GM23338 (cell line): ENCODE measurements at regions not wholly inside any gene's neighbourhood (a gene's known extent, or its start where the extent isn't known, plus 50 kb on each side); places are given as distances from the start of the nearest gene placed in this dataset.

ENCODE experiments used
- ATAC-seq: fragments of 200-7000 bp; cut with Tn5 transposase; 3 replicates; pipeline ENCODE4 v1.9.1; 2020
- DNase-seq: peaks from one replicate; pipeline ENCODE4 v3.0.0-alpha.2; 2015; ENCODE audit warnings: low spot score
- H2AFZ ChIP-seq: fragments of 200-600 bp; sonication (generic); 2 replicates; pipeline ENCODE4 v1.8.0; 2016; ENCODE audit warnings: antibody characterized with exemption, mild to moderate bottlenecking, moderate library complexity
- H3F3A ChIP-seq: fragments of 200-600 bp; sonication (generic); replicated peaks from 2 replicates; pipeline ENCODE4 v1.8.0; 2017; ENCODE audit warnings: antibody characterized with exemption, mixed run types, low read depth
- H3K27ac ChIP-seq: fragments of 200-600 bp; sonication (generic); 2 replicates; pipeline ENCODE4 v1.6.1; 2016; ENCODE audit warnings: low read depth
- H3K27me3 ChIP-seq: fragments of 200-600 bp; sonication (generic); 2 replicates; pipeline ENCODE4 v1.8.0; 2016; ENCODE audit warnings: mild to moderate bottlenecking, mixed run types, moderate library complexity; ENCODE audit not compliant: insufficient read depth
- H3K36me3 ChIP-seq: fragments of 200-600 bp; sonication (generic); 2 replicates; pipeline ENCODE4 v1.8.0; 2016; ENCODE audit warnings: mild to moderate bottlenecking; ENCODE audit not compliant: insufficient read depth
- H3K4me1 ChIP-seq: fragments of 200-600 bp; sonication (generic); 2 replicates; pipeline ENCODE4 v1.8.0; 2016; ENCODE audit warnings: mild to moderate bottlenecking, moderate library complexity; ENCODE audit not compliant: insufficient read depth
- H3K4me2 ChIP-seq: fragments of 200-600 bp; sonication (generic); 2 replicates; pipeline ENCODE4 v1.7.1; 2017; ENCODE audit warnings: mixed run types
- H3K4me3 ChIP-seq: fragments of 200-600 bp; sonication (generic); 2 replicates; pipeline ENCODE4 v1.6.1; 2016; ENCODE audit warnings: mixed run types
- H3K79me2 ChIP-seq: fragments of 200-600 bp; sonication (generic); replicated peaks from 2 replicates; pipeline ENCODE4 v1.8.0; 2017; ENCODE audit warnings: mild to moderate bottlenecking; ENCODE audit not compliant: insufficient read depth
- H3K9me2 ChIP-seq: fragments of 200-600 bp; sonication (generic); 2 replicates; pipeline ENCODE4 v1.8.0; 2017; ENCODE audit not compliant: insufficient read depth
- H4K20me1 ChIP-seq: fragments of 200-600 bp; sonication (generic); replicated peaks from 2 replicates; pipeline ENCODE4 v1.8.0; 2017; ENCODE audit warnings: mild to moderate bottlenecking; ENCODE audit not compliant: insufficient read depth
- H3K27ac Mint-ChIP-seq: 2 replicates; pipeline ENCODE4 v1.8.0; 2020; ENCODE audit warnings: inconsistent platforms, mild to moderate bottlenecking, moderate library complexity, mixed read lengths
- H3K27me3 Mint-ChIP-seq: 3 replicates; pipeline ENCODE4 v1.8.0; 2022; ENCODE audit warnings: low read depth, mild to moderate bottlenecking, moderate library complexity, mixed read lengths, inconsistent platforms; ENCODE audit not compliant: insufficient read depth, poor library complexity
- H3K36me3 Mint-ChIP-seq: 3 replicates; pipeline ENCODE4 v1.8.0; 2021; ENCODE audit warnings: low read depth, mild to moderate bottlenecking, inconsistent platforms, moderate library complexity, mixed read lengths
- H3K4me1 Mint-ChIP-seq: 3 replicates; pipeline ENCODE4 v1.8.0; 2020; ENCODE audit warnings: mild to moderate bottlenecking, inconsistent platforms, mixed read lengths
- H3K4me3 Mint-ChIP-seq: 3 replicates; pipeline ENCODE4 v1.8.0; 2021; ENCODE audit warnings: moderate library complexity, mild to moderate bottlenecking, inconsistent platforms, mixed read lengths
- H3K9me3 Mint-ChIP-seq: 3 replicates; pipeline ENCODE4 v1.8.0; 2020; ENCODE audit warnings: moderate library complexity, mild to moderate bottlenecking, inconsistent platforms, mixed read lengths
- CREB1 ChIP-seq: fragments of 250-450 bp; sonication (Bioruptor Pico); IDR thresholded peaks from 2 replicates; pipeline ENCODE4 v1.5.0; 2020; ENCODE audit warnings: low read depth, mild to moderate bottlenecking, moderate library complexity
- EZH2 ChIP-seq: fragments of 200-600 bp; sonication (generic); IDR thresholded peaks from one replicate; pipeline ENCODE4 v1.8.0; 2017; ENCODE audit warnings: antibody characterized with exemption, mild to moderate bottlenecking, low read depth; ENCODE audit not compliant: unreplicated experiment
- EZH2phosphoT487 ChIP-seq: fragments of 200-600 bp; sonication (generic); IDR thresholded peaks from one replicate; pipeline ENCODE4 v1.8.1; 2018; ENCODE audit warnings: antibody characterized with exemption; ENCODE audit not compliant: unreplicated experiment
- JUNB ChIP-seq: IDR thresholded peaks from one replicate; pipeline ENCODE4 v1.6.1; 2016; ENCODE audit warnings: antibody characterized with exemption; ENCODE audit not compliant: unreplicated experiment
- NANOG ChIP-seq: IDR thresholded peaks from 2 replicates; pipeline ENCODE4 v1.6.1; 2016; ENCODE audit warnings: antibody characterized with exemption, borderline replicate concordance
- POLR2AphosphoS5 ChIP-seq: IDR thresholded peaks from 2 replicates; pipeline ENCODE4 v1.6.1; 2016; ENCODE audit warnings: antibody characterized with exemption, low read depth
- STAT1 ChIP-seq: IDR thresholded peaks from one replicate; pipeline ENCODE4 v1.6.1; 2016; ENCODE audit warnings: antibody characterized with exemption; ENCODE audit not compliant: unreplicated experiment
- ZNF114 ChIP-seq: fragments of 250-450 bp; sonication (Bioruptor Pico); IDR thresholded peaks from 2 replicates; pipeline ENCODE4 v1.5.0; 2020; ENCODE audit warnings: mild to moderate bottlenecking, moderate library complexity
- ZNF331 ChIP-seq: fragments of 250-450 bp; sonication (Bioruptor Pico); IDR thresholded peaks from 2 replicates; pipeline ENCODE4 v1.5.0; 2020; ENCODE audit warnings: low read depth, mild to moderate bottlenecking, moderate library complexity
- TF ChIP-seq, protein P1 (sequence below), 2 experiments: fragments of 200-600 bp in 1 of 2; sonication (generic) in 1 of 2; conservative IDR thresholded peaks; 2 replicates each; pipeline versions ENCODE4 v1.5.1 to v1.6.1; 2016 to 2017; ENCODE audit warnings: antibody characterized with exemption in 2 of 2, low read depth in 2 of 2, mild to moderate bottlenecking in 2 of 2, moderate library complexity in 1 of 2
- TF ChIP-seq, protein P2 (sequence below): IDR thresholded peaks from 2 replicates; pipeline ENCODE4 v1.6.1; 2016; ENCODE audit warnings: antibody characterized with exemption
- TF ChIP-seq, protein P3 (sequence below): IDR thresholded peaks from one replicate; pipeline ENCODE4 v1.6.1; 2018; ENCODE audit warnings: antibody characterized with exemption; ENCODE audit not compliant: unreplicated experiment

DNA sequence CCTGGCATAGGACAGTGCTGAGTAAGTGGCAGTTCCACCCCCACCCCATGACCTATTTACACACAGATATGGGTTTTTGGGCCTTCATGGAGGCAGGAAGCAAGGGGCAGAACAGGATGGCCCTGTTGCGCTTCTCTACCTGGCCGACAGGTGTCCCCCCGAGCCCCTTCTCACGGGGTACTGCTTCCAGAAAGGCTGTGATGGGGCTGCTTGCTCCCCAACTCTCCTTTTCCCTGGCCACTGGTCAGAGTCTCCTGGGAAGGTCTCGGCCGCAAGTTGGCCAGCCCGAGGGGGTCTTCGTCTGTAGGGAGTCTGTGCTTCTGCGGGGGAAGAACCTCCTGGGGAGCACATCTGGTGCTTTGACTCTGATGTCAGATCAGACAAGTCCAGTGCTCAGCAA lies 139.8 kb upstream of the TNS3 start:
- ATAC-seq (peak; percentile 67), DNase-seq (peak; percentile 59)
- no peaks in the 10 kb centered on the region for H3K36me3 ChIP-seq
- no peak overlapping the region for H3K4me3 ChIP-seq
- H3K27me3 ChIP-seq, result no peaks in the 10 kb centered on the region
- no peak overlapping the region for H3K27ac Mint-ChIP-seq
- H3K4me1 ChIP-seq, result peaks cover 4% of the 10 kb centered on the region
- TF ChIP-seq, protein P1, sequence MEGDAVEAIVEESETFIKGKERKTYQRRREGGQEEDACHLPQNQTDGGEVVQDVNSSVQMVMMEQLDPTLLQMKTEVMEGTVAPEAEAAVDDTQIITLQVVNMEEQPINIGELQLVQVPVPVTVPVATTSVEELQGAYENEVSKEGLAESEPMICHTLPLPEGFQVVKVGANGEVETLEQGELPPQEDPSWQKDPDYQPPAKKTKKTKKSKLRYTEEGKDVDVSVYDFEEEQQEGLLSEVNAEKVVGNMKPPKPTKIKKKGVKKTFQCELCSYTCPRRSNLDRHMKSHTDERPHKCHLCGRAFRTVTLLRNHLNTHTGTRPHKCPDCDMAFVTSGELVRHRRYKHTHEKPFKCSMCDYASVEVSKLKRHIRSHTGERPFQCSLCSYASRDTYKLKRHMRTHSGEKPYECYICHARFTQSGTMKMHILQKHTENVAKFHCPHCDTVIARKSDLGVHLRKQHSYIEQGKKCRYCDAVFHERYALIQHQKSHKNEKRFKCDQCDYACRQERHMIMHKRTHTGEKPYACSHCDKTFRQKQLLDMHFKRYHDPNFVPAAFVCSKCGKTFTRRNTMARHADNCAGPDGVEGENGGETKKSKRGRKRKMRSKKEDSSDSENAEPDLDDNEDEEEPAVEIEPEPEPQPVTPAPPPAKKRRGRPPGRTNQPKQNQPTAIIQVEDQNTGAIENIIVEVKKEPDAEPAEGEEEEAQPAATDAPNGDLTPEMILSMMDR (conservative IDR thresholded peaks at IDR 0.05; ENCODE audit: low read depth in 2 of 2), result peak; percentile 55 to 65
- TF ChIP-seq CREB1, result no peak
- no peak overlapping the region for H3K27ac ChIP-seq
- no peaks in the 10 kb centered on the region; the same call in 2 of the 3 replicates for H3K36me3 Mint-ChIP-seq
- H3F3A ChIP-seq, result no peaks in the 10 kb centered on the region
- H3K4me1 Mint-ChIP-seq, result peaks cover 15% of the 10 kb centered on the region
- H2AFZ ChIP-seq, result no peak overlapping the region
- no peak overlapping the region for H3K4me3 Mint-ChIP-seq
- no peaks in the 10 kb centered on the region for H3K79me2 ChIP-seq
- H3K9me2 ChIP-seq, result peaks cover 6% of the 10 kb centered on the region
- H3K27me3 Mint-ChIP-seq, result peaks cover 6% of the 10 kb centered on the region
- H4K20me1 ChIP-seq, result no peaks in the 10 kb centered on the region
- H3K4me2 ChIP-seq, result no peak overlapping the region
- no peaks in the 10 kb centered on the region for H3K9me3 Mint-ChIP-seq

DNA sequence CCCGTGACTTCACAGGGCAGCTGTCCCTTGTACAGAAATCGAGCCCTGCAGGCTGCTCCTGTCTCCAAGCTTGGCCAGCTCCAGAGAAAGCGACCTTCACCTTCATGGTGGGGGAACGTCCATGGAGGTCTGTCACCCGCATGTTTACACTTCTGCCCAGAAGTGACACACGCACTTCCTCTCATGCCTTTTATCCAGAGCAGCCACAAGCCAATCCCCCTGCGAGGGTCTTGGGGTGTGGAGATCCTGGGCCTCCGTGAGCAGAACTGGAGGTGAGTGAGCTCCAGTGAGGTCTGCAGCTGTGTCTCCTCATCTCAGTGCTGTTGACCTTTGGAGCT lies 139.0 kb upstream of the TNS3 start:
- no peak for DNase-seq
- no peaks in the 10 kb centered on the region; the same call in 2 of the 3 replicates for H3K36me3 Mint-ChIP-seq
- no peak overlapping the region for H3K27ac Mint-ChIP-seq
- no peaks in the 10 kb centered on the region for H3K27me3 ChIP-seq
- H3K4me1 ChIP-seq, result peaks cover 4% of the 10 kb centered on the region
- H2AFZ ChIP-seq, result no peak overlapping the region
- H3K9me3 Mint-ChIP-seq, result no peaks in the 10 kb centered on the region
- no peaks in the 10 kb centered on the region for H3F3A ChIP-seq
- no peak overlapping the region for H3K4me3 Mint-ChIP-seq
- H3K36me3 ChIP-seq, result no peaks in the 10 kb centered on the region
- peaks cover 15% of the 10 kb centered on the region for H3K4me1 Mint-ChIP-seq
- H4K20me1 ChIP-seq, result no peaks in the 10 kb centered on the region
- no peak for ATAC-seq
- H3K4me3 ChIP-seq, result no peak overlapping the region
- H3K27me3 Mint-ChIP-seq, result peaks cover 6% of the 10 kb centered on the region
- no peak overlapping the region for H3K4me2 ChIP-seq
- H3K79me2 ChIP-seq, result no peaks in the 10 kb centered on the region
- peaks cover 6% of the 10 kb centered on the region for H3K9me2 ChIP-seq
- H3K27ac ChIP-seq, result no peak overlapping the region
- TF ChIP-seq ZNF331 (CRISPR knock-in tag) (no peak), NANOG (no peak), POLR2AphosphoS5 (no peak), CREB1 (no peak), JUNB (no peak), EZH2phosphoT487 (no peak), EZH2 (no peak), STAT1 (no peak), ZNF114 (CRISPR knock-in tag) (no peak)
- TF ChIP-seq, protein P2, sequence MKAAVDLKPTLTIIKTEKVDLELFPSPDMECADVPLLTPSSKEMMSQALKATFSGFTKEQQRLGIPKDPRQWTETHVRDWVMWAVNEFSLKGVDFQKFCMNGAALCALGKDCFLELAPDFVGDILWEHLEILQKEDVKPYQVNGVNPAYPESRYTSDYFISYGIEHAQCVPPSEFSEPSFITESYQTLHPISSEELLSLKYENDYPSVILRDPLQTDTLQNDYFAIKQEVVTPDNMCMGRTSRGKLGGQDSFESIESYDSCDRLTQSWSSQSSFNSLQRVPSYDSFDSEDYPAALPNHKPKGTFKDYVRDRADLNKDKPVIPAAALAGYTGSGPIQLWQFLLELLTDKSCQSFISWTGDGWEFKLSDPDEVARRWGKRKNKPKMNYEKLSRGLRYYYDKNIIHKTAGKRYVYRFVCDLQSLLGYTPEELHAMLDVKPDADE, result no peak
- TF ChIP-seq, protein P3, sequence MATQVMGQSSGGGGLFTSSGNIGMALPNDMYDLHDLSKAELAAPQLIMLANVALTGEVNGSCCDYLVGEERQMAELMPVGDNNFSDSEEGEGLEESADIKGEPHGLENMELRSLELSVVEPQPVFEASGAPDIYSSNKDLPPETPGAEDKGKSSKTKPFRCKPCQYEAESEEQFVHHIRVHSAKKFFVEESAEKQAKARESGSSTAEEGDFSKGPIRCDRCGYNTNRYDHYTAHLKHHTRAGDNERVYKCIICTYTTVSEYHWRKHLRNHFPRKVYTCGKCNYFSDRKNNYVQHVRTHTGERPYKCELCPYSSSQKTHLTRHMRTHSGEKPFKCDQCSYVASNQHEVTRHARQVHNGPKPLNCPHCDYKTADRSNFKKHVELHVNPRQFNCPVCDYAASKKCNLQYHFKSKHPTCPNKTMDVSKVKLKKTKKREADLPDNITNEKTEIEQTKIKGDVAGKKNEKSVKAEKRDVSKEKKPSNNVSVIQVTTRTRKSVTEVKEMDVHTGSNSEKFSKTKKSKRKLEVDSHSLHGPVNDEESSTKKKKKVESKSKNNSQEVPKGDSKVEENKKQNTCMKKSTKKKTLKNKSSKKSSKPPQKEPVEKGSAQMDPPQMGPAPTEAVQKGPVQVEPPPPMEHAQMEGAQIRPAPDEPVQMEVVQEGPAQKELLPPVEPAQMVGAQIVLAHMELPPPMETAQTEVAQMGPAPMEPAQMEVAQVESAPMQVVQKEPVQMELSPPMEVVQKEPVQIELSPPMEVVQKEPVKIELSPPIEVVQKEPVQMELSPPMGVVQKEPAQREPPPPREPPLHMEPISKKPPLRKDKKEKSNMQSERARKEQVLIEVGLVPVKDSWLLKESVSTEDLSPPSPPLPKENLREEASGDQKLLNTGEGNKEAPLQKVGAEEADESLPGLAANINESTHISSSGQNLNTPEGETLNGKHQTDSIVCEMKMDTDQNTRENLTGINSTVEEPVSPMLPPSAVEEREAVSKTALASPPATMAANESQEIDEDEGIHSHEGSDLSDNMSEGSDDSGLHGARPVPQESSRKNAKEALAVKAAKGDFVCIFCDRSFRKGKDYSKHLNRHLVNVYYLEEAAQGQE, result no peak
- TF ChIP-seq, protein P1 (conservative IDR thresholded peaks at IDR 0.05; ENCODE audit: low read depth in 2 of 2), result no peak
